Neural cell (in vitro differentiated cells): ENCODE measurements at regions not wholly inside any gene's neighbourhood (a gene's known extent, or its start where the extent isn't known, plus 50 kb on each side); places are given as distances from the start of the nearest gene placed in this dataset.

Source experiments
- H2AFZ ChIP-seq: fragments of 200-600, 300-800 bp; sonication (generic), shearing (Covaris generic); 2 replicates; pipeline ENCODE4 v1.6.0; 2014; ENCODE audit warnings: low read depth, mild to moderate bottlenecking, antibody characterized with exemption, low read length, moderate library complexity
- H3F3A ChIP-seq: fragments of 200-600 bp; shearing (Covaris generic); 2 replicates; pipeline ENCODE4 v1.6.1; 2016; ENCODE audit warnings: mild to moderate bottlenecking, moderate library complexity, mixed read lengths, antibody characterized with exemption, low read length; ENCODE audit not compliant: insufficient read depth, poor library complexity, severe bottlenecking
- H3K27ac ChIP-seq: fragments of 200-600, 300-800 bp; sonication (generic), shearing (Covaris generic); 2 replicates; pipeline ENCODE4 v1.5.1; 2014; ENCODE audit warnings: mild to moderate bottlenecking, low read length, moderate library complexity
- H3K27me3 ChIP-seq: fragments of 300-800, 200-600 bp; sonication (generic), shearing (Covaris generic); 2 replicates; pipeline ENCODE4 v1.6.0; 2014; ENCODE audit warnings: mild to moderate bottlenecking, low read depth, low read length, moderate library complexity; ENCODE audit not compliant: insufficient read depth
- H3K36me3 ChIP-seq: fragments of 300-800, 200-600 bp; sonication (generic), shearing (Covaris generic); 2 replicates; pipeline ENCODE4 v1.5.1; 2014; ENCODE audit warnings: mild to moderate bottlenecking, antibody characterized with exemption, low read length, moderate library complexity; ENCODE audit not compliant: insufficient read depth
- H3K4me2 ChIP-seq: fragments of 300-800, 200-600 bp; sonication (generic), shearing (Covaris generic); 2 replicates; pipeline ENCODE4 v1.6.0; 2014; ENCODE audit warnings: mild to moderate bottlenecking, low read length
- H3K4me3 ChIP-seq: fragments of 300-800, 200-600 bp; sonication (generic), shearing (Covaris generic); 2 replicates; pipeline ENCODE4 v1.5.1; 2014; ENCODE audit warnings: mild to moderate bottlenecking, low read length, moderate library complexity
- H3K79me2 ChIP-seq: fragments of 200-600 bp; shearing (Covaris generic); replicated peaks from 2 replicates; pipeline ENCODE4 v1.6.0; 2014; ENCODE audit warnings: mild to moderate bottlenecking, low read length, moderate library complexity; ENCODE audit not compliant: insufficient read depth
- H3K9ac ChIP-seq: fragments of 300-800, 200-600 bp; sonication (generic), shearing (Covaris generic); 2 replicates; pipeline ENCODE4 v1.6.1; 2016; ENCODE audit warnings: mild to moderate bottlenecking, low read length, mixed read lengths
- H3K9me2 ChIP-seq: fragments of 200-600 bp; shearing (Covaris generic); 2 replicates; pipeline ENCODE4 v1.6.1; 2016; ENCODE audit warnings: mild to moderate bottlenecking, low read length, mixed read lengths; ENCODE audit not compliant: insufficient read depth
- H3K9me3 ChIP-seq: fragments of 200-600, 300-800 bp; sonication (generic), shearing (Covaris generic); 2 replicates; pipeline ENCODE4 v1.6.1; 2016; ENCODE audit warnings: mild to moderate bottlenecking, mixed run types, low read length, moderate library complexity, mixed read lengths
- H4K20me1 ChIP-seq: fragments of 200-600 bp; shearing (Covaris generic); 2 replicates; pipeline ENCODE4 v1.6.1; 2016; ENCODE audit warnings: mild to moderate bottlenecking, mixed run types; ENCODE audit not compliant: insufficient read depth
- EP300 ChIP-seq: fragments of 450-650 bp; conservative IDR thresholded peaks from 2 replicates; pipeline ENCODE4 v1.6.1; 2014; ENCODE audit warnings: antibody characterized with exemption, mild to moderate bottlenecking, moderate library complexity; ENCODE audit not compliant: poor library complexity, severe bottlenecking
- EZH2 ChIP-seq: fragments of 200-600, 300-800 bp; shearing (Covaris generic), sonication (generic); IDR thresholded peaks from 2 replicates; pipeline ENCODE4 v1.6.1; 2014; ENCODE audit warnings: antibody characterized with exemption, low read length, borderline replicate concordance, mild to moderate bottlenecking; ENCODE audit not compliant: insufficient read depth, poor library complexity, severe bottlenecking
- MXI1 ChIP-seq: fragments of 450-650 bp; conservative IDR thresholded peaks from 2 replicates; pipeline ENCODE4 v1.6.1; 2014; ENCODE audit warnings: antibody characterized with exemption, mild to moderate bottlenecking; ENCODE audit not compliant: poor library complexity, severe bottlenecking
- POLR2AphosphoS5 ChIP-seq: IDR thresholded peaks from 2 replicates; pipeline ENCODE4 v1.6.1; 2012
- RAD21 ChIP-seq: fragments of 450-650 bp; conservative IDR thresholded peaks from 2 replicates; pipeline ENCODE4 v1.6.1; 2014; ENCODE audit warnings: antibody characterized with exemption, mild to moderate bottlenecking, moderate library complexity
- SMC3 ChIP-seq: fragments of 450-650 bp; conservative IDR thresholded peaks from 2 replicates; pipeline ENCODE4 v1.6.1; 2014; ENCODE audit warnings: antibody characterized with exemption, mild to moderate bottlenecking, moderate library complexity; ENCODE audit not compliant: poor library complexity
- TF ChIP-seq, protein P1 (sequence below): IDR thresholded peaks from 2 replicates; pipeline ENCODE4 v1.6.1; 2012; ENCODE audit warnings: borderline replicate concordance

DNA sequence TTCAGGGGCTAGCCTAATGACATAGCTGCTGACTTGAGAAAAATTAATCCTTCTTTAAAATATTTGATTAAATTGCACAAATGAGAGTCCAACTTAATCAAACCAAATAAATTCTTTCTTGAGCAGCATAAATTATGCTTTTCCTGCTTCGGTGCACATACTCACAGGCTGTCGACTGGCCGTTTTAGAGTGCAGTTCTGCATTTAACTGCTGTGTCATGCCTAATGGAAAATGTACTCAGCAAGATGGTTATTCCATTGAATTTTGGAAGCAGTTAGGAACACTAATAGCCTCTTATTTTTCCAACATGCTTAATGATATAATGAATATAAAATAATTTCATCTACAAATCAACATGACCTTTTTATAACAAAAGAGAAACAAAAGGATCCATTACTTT lies 266.1 kb upstream of the LRIG3 start:
- Histone ChIP-seq H3K9ac (no peak overlapping the region), H3K4me2 (no peak overlapping the region), H3K9me2 (no peaks in the 10 kb centered on the region), H3K27me3 (no peaks in the 10 kb centered on the region), H3K4me3 (no peak overlapping the region), H3K9me3 (no peaks in the 10 kb centered on the region), H3F3A (no peaks in the 10 kb centered on the region), H3K27ac (no peak overlapping the region), H3K36me3 (no peaks in the 10 kb centered on the region), H2AFZ (no peak overlapping the region), H3K79me2 (no peaks in the 10 kb centered on the region), H4K20me1 (no peaks in the 10 kb centered on the region)
- TF ChIP-seq POLR2AphosphoS5 (no peak), EP300 (no peak), EZH2 (no peak)

DNA sequence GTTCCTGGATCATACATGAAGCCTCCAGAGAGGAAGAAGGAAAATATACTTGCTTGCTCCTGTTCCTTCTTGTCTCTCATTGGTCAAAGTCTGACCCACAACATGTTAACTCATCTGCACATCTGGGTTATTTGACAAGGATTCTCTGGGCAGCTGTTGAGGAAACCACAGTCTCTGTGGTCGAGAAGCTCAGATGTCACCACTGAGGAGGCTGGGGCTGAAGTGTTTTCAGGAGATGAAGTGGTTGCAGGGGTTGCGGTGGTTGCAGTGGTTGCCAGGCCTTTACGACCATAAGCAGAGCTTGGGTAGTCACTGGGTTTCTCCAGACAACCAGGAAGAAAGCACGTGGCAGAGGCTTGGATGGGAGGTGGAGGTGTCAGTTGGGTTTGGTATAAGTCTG lies 265.0 kb upstream of the LRIG3 start:
- TF ChIP-seq RAD21 (no peak), SMC3 (no peak), MXI1 (no peak)
- TF ChIP-seq, protein P1, sequence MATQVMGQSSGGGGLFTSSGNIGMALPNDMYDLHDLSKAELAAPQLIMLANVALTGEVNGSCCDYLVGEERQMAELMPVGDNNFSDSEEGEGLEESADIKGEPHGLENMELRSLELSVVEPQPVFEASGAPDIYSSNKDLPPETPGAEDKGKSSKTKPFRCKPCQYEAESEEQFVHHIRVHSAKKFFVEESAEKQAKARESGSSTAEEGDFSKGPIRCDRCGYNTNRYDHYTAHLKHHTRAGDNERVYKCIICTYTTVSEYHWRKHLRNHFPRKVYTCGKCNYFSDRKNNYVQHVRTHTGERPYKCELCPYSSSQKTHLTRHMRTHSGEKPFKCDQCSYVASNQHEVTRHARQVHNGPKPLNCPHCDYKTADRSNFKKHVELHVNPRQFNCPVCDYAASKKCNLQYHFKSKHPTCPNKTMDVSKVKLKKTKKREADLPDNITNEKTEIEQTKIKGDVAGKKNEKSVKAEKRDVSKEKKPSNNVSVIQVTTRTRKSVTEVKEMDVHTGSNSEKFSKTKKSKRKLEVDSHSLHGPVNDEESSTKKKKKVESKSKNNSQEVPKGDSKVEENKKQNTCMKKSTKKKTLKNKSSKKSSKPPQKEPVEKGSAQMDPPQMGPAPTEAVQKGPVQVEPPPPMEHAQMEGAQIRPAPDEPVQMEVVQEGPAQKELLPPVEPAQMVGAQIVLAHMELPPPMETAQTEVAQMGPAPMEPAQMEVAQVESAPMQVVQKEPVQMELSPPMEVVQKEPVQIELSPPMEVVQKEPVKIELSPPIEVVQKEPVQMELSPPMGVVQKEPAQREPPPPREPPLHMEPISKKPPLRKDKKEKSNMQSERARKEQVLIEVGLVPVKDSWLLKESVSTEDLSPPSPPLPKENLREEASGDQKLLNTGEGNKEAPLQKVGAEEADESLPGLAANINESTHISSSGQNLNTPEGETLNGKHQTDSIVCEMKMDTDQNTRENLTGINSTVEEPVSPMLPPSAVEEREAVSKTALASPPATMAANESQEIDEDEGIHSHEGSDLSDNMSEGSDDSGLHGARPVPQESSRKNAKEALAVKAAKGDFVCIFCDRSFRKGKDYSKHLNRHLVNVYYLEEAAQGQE: no peak
- no peak overlapping the region for H2AFZ ChIP-seq
- H3K27ac ChIP-seq: no peak overlapping the region
- H3K9me2 ChIP-seq: no peaks in the 10 kb centered on the region
- H3K9me3 ChIP-seq: no peaks in the 10 kb centered on the region
- no peaks in the 10 kb centered on the region for H3K27me3 ChIP-seq
- H3K79me2 ChIP-seq: no peaks in the 10 kb centered on the region
- H3K4me2 ChIP-seq: no peak overlapping the region
- no peaks in the 10 kb centered on the region for H4K20me1 ChIP-seq
- H3K4me3 ChIP-seq: no peak overlapping the region
- no peaks in the 10 kb centered on the region for H3K36me3 ChIP-seq
- H3K9ac ChIP-seq: no peak overlapping the region
- H3F3A ChIP-seq: no peaks in the 10 kb centered on the region

DNA sequence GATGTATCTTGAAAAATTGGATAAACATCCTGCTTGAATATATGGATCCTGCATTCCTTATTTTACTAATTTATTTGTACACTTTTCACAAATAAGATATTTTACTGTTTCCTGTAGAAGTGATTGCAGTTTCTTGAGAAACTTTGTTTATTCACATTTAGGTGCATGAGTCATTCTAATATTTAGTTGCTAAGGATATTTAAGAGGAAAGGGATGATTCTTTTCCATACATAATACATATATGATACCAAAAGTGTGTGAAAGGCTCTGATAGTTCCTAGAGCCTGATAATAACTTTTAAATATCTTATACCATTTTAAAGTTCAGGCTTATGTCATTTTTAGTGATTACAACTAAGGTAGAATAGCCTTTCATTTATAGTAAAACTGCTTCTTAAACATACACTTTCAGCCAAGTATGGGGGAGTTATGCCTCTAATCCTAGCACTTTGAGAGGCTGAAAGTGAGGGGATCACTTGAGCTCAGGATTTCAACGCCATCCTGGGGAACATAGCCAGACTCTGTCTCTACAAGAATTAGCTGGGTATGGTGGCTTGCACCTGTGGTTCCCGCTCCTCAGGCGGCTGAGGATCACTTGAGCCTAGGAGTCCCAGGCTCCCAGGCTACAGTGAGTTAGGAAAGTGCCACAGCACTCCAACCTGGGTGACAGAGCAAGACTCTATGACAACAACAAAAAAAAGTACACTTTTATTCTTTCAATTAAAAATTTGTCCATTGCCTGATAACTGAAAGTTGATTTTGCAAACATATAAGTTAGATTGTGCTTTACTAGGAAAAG lies 262.6 kb upstream of the LRIG3 start:
- Histone ChIP-seq H3K27ac (no peak overlapping the region), H3F3A (no peaks in the 10 kb centered on the region), H3K9me3 (no peaks in the 10 kb centered on the region), H3K9ac (no peak overlapping the region), H3K27me3 (no peaks in the 10 kb centered on the region), H3K79me2 (no peaks in the 10 kb centered on the region), H3K4me2 (no peak overlapping the region), H3K9me2 (no peaks in the 10 kb centered on the region), H3K36me3 (no peaks in the 10 kb centered on the region), H2AFZ (no peak overlapping the region), H4K20me1 (no peaks in the 10 kb centered on the region), H3K4me3 (no peak overlapping the region)
- no peak for TF ChIP-seq SMC3
- TF ChIP-seq, protein P1: no peak
